PC-3 (cell line): ENCODE measurements at regions not wholly inside any gene's neighbourhood (a gene's known extent, or its start where the extent isn't known, plus 50 kb on each side); places are given as distances from the start of the nearest gene placed in this dataset.

Source experiments
- ATAC-seq: fragments of 200-7000 bp; cut with Tn5 transposase; 2 replicates; pipeline ENCODE4 v1.9.1; 2020; ENCODE audit warnings: mild to moderate bottlenecking, moderate library complexity
- BruUV-seq: library from RNA; stranded (reverse); fragments of 400-500 nt; replicated peaks from 2 replicates; lab custom pipeline; 2021; lab: Mats Ljungman, UMichigan
- CTCF ChIA-PET: fragments of 300-600 bp; sonication (Branson Sonifier 250); formaldehyde crosslinking; loops from one replicate; lab custom pipeline; 2022; ENCODE audit warnings: antibody characterized with exemption; lab: Charles Lee
- POLR2A ChIA-PET: fragments of 300-600 bp; sonication (Branson Sonifier 250); formaldehyde crosslinking; loops from one replicate; lab custom pipeline; 2022; ENCODE audit warnings: antibody characterized with exemption; ENCODE audit not compliant: unreplicated experiment; lab: Charles Lee
- DNase-seq: peaks from one replicate; pipeline ENCODE4 v3.0.0-alpha.2; 2015
- H2AFZ ChIP-seq: fragments of 300-600 bp; sonication (generic); 2 replicates; pipeline ENCODE4 v1.6.0; 2016; ENCODE audit warnings: antibody characterized with exemption, low read length
- H3F3A ChIP-seq: fragments of 300-600 bp; sonication (generic); one replicate; pipeline ENCODE4 v1.6.0; 2017; ENCODE audit warnings: antibody characterized with exemption, low read length, control low read depth, mild to moderate bottlenecking; ENCODE audit not compliant: unreplicated experiment
- H3K27ac ChIP-seq: fragments of 300-600 bp; sonication (generic); 2 replicates; pipeline ENCODE4 v1.5.1; 2016; ENCODE audit warnings: mild to moderate bottlenecking, low read length
- H3K27me3 ChIP-seq: fragments of 300-600 bp; sonication (generic); 2 replicates; pipeline ENCODE4 v1.6.1; 2016; ENCODE audit warnings: low read length, mixed read lengths
- H3K36me3 ChIP-seq: fragments of 300-600 bp; sonication (generic); 2 replicates; pipeline ENCODE4 v1.6.1; 2016; ENCODE audit warnings: low read depth, mixed run types, low read length, mixed read lengths
- H3K4me1 ChIP-seq: fragments of 300-600 bp; sonication (generic); 2 replicates; pipeline ENCODE4 v1.5.1; 2016; ENCODE audit warnings: low read length; ENCODE audit not compliant: insufficient read depth
- H3K4me2 ChIP-seq: fragments of 300-600 bp; sonication (generic); 2 replicates; pipeline ENCODE4 v1.6.0; 2016; ENCODE audit warnings: low read length
- H3K4me3 ChIP-seq: fragments of 300-600 bp; sonication (generic); 2 replicates; pipeline ENCODE4 v1.5.1; 2016; ENCODE audit warnings: mild to moderate bottlenecking, low read length, mixed read lengths
- H3K79me2 ChIP-seq: fragments of 300-600 bp; sonication (generic); 2 replicates; pipeline ENCODE4 v1.6.1; 2017; ENCODE audit warnings: low read length, mixed read lengths
- H3K9ac ChIP-seq: fragments of 300-600 bp; sonication (generic); 2 replicates; pipeline ENCODE4 v1.6.0; 2016; ENCODE audit warnings: mild to moderate bottlenecking, low read length
- H3K9me2 ChIP-seq: fragments of 300-600 bp; sonication (generic); replicated peaks from 2 replicates; pipeline ENCODE4 v1.6.1; 2016; ENCODE audit warnings: mixed run types, low read length, mixed read lengths
- H3K9me3 ChIP-seq: fragments of 300-600 bp; sonication (generic); 2 replicates; pipeline ENCODE4 v1.6.1; 2016; ENCODE audit warnings: low read length, mixed read lengths
- H4K20me1 ChIP-seq: fragments of 300-600 bp; sonication (generic); 2 replicates; pipeline ENCODE4 v1.6.1; 2016; ENCODE audit warnings: low read length, mixed read lengths
- CTCF ChIP-seq: fragments of 300-600 bp; sonication (generic); conservative IDR thresholded peaks from 2 replicates; pipeline ENCODE4 v1.5.1; 2017; ENCODE audit warnings: antibody characterized with exemption, low read depth, mild to moderate bottlenecking, low read length
- EZH2 ChIP-seq: fragments of 300-600 bp; sonication (generic); IDR thresholded peaks from one replicate; pipeline ENCODE4 v1.6.1; 2017; ENCODE audit warnings: antibody characterized with exemption, mild to moderate bottlenecking, low read length; ENCODE audit not compliant: unreplicated experiment
- EZH2phosphoT487 ChIP-seq: fragments of 300-600 bp; sonication (generic); IDR thresholded peaks from 2 replicates; pipeline ENCODE4 v1.6.1; 2018; ENCODE audit warnings: mild to moderate bottlenecking, antibody characterized with exemption, low read length, borderline replicate concordance
- intact Hi-C: fragments of 100-400 bp; cut with micrococcal nuclease; formaldehyde crosslinking; loops from 2 replicates; pipeline ENCODE4 v1.9.0; 2023

- intact Hi-C loops = no loop called here
- no peak for DNase-seq
- no peaks in the 10 kb centered on the region for H3F3A ChIP-seq
- H2AFZ ChIP-seq = no peak overlapping the region
- H3K4me1 ChIP-seq = no peaks in the 10 kb centered on the region
- no peak overlapping the region for H3K9ac ChIP-seq
- no peak overlapping the region for H3K4me3 ChIP-seq
- TF ChIP-seq EZH2 = no peak
- TF ChIP-seq EZH2phosphoT487 = no peak
- TF ChIP-seq CTCF = no peak
- no TSS peak for BruUV-seq
- no peaks in the 10 kb centered on the region for H4K20me1 ChIP-seq
- ChIA-PET POLR2A (no interaction called here), CTCF (no interaction called here)
- no peaks in the 10 kb centered on the region for H3K79me2 ChIP-seq
- no peak overlapping the region for H3K4me2 ChIP-seq
- no peaks in the 10 kb centered on the region for H3K9me3 ChIP-seq
- H3K9me2 ChIP-seq = no peaks in the 10 kb centered on the region
- H3K27ac ChIP-seq = no peak overlapping the region
- peaks cover 24% of the 10 kb centered on the region; the same call in 1 of the 2 replicates for H3K27me3 ChIP-seq
- no peaks in the 10 kb centered on the region for H3K36me3 ChIP-seq
- ATAC-seq = no peak
These were observed 378.0 kb downstream of the GRB14 start for GRCh38 chr2:164243315-164243714.

- Histone ChIP-seq H3K4me1 (no peaks in the 10 kb centered on the region), H3K79me2 (no peaks in the 10 kb centered on the region), H3K4me2 (no peak overlapping the region), H4K20me1 (no peaks in the 10 kb centered on the region), H3K27ac (no peak overlapping the region), H3K36me3 (no peaks in the 10 kb centered on the region), H3K9me3 (no peaks in the 10 kb centered on the region), H3K4me3 (no peak overlapping the region), H3K27me3 (peaks cover 26% of the 10 kb centered on the region), H3K9ac (no peak overlapping the region), H3K9me2 (no peaks in the 10 kb centered on the region), H2AFZ (no peak overlapping the region), H3F3A (no peaks in the 10 kb centered on the region)
- CTCF ChIA-PET = no interaction called here
- no peak for DNase-seq
- intact Hi-C loops = no loop called here
- ATAC-seq = no peak
- no TSS peak for BruUV-seq
- TF ChIP-seq CTCF = no peak
- no peak for TF ChIP-seq EZH2phosphoT487
- TF ChIP-seq EZH2 = no peak
- POLR2A ChIA-PET = no interaction called here
These were observed 378.9 kb downstream of the GRB14 start for GRCh38 chr2:164242409-164242808.

- Histone ChIP-seq H4K20me1 (peaks cover 7% of the 10 kb centered on the region; the same call in 1 of the 2 replicates), H3F3A (no peaks in the 10 kb centered on the region), H3K9me3 (no peaks in the 10 kb centered on the region), H3K4me2 (no peak overlapping the region), H3K9ac (no peak overlapping the region), H3K27ac (no peak overlapping the region), H3K4me1 (no peaks in the 10 kb centered on the region), H3K79me2 (no peaks in the 10 kb centered on the region), H3K4me3 (no peak overlapping the region), H2AFZ (no peak overlapping the region), H3K27me3 (peaks cover 70% of the 10 kb centered on the region), H3K9me2 (no peaks in the 10 kb centered on the region), H3K36me3 (no peaks in the 10 kb centered on the region)
- CTCF ChIA-PET = no interaction called here
- TF ChIP-seq EZH2phosphoT487 (no peak), CTCF (no peak), EZH2 (no peak)
- no TSS peak for BruUV-seq
- no peak for DNase-seq
- intact Hi-C loops = no loop called here
- no peak for ATAC-seq
- POLR2A ChIA-PET = no interaction called here
These were observed 387.2 kb downstream of the GRB14 start for GRCh38 chr2:164234074-164234473.
